IMR-90 (cell line): ENCODE measurements at regions not wholly inside any gene's neighbourhood (a gene's known extent, or its start where the extent isn't known, plus 50 kb on each side); places are given as distances from the start of the nearest gene placed in this dataset.
A peak's percentile ranks its signal among the peaks of the same experiment; 100 is the strongest.

Experiments used
- ATAC-seq: fragments of 200-7000 bp; cut with Tn5 transposase; 2 replicates; pipeline ENCODE4 v1.9.1; 2020; ENCODE audit warnings: low read depth, mild to moderate bottlenecking, moderate library complexity
- BruUV-seq: library from RNA; stranded (reverse); fragments of 400-500 nt; replicated peaks from 2 replicates; lab custom pipeline; 2021; lab: Mats Ljungman, UMichigan
- CTCF ChIA-PET: fragments of 300-600 bp; formaldehyde crosslinking; extraction: SDS; loops from one replicate; lab custom pipeline; 2021; ENCODE audit warnings: antibody characterized with exemption; lab: Yijun Ruan, JAX
- POLR2A ChIA-PET: fragments of 300-600 bp; sonication (Branson Sonifier 250); formaldehyde crosslinking; loops from one replicate; lab custom pipeline; 2022; ENCODE audit warnings: antibody characterized with exemption; ENCODE audit not compliant: unreplicated experiment; lab: Charles Lee
- DNase-seq: peaks from one replicate; pipeline ENCODE4 v3.0.0; 2013
- H2AFZ ChIP-seq: replicated peaks from 2 replicates; pipeline ENCODE3; 2013; ENCODE audit warnings: low read length, mild to moderate bottlenecking; ENCODE audit not compliant: poor library complexity
- H2AK5ac ChIP-seq: 2 replicates; pipeline ENCODE4 v1.6.1; 2013; ENCODE audit warnings: low read depth, low read length, inconsistent platforms
- H2AK9ac ChIP-seq: replicated peaks from 2 replicates; pipeline ENCODE3; 2013; ENCODE audit warnings: mild to moderate bottlenecking, low read depth, low read length, moderate library complexity; ENCODE audit not compliant: poor library complexity
- H2BK120ac ChIP-seq: 2 replicates; pipeline ENCODE4 v1.6.1; 2013; ENCODE audit warnings: low read depth, low read length, inconsistent platforms
- H2BK15ac ChIP-seq: 3 replicates; pipeline ENCODE4 v1.6.1; 2013; ENCODE audit warnings: low read depth, low read length, inconsistent platforms
- H2BK20ac ChIP-seq: 2 replicates; pipeline ENCODE4 v1.6.1; 2013; ENCODE audit warnings: low read depth, mild to moderate bottlenecking, inconsistent platforms, low read length, moderate library complexity
- H2BK5ac ChIP-seq: 2 replicates; pipeline ENCODE4 v1.6.1; 2013; ENCODE audit warnings: mild to moderate bottlenecking, low read depth, low read length, inconsistent platforms; ENCODE audit not compliant: poor library complexity, severe bottlenecking
- H3K14ac ChIP-seq: replicated peaks from 2 replicates; pipeline ENCODE4 v1.6.1; 2013; ENCODE audit warnings: low read depth, low read length, inconsistent platforms
- H3K18ac ChIP-seq: 2 replicates; pipeline ENCODE4 v1.6.1; 2013; ENCODE audit warnings: low read depth, low read length, control low read depth
- H3K23ac ChIP-seq: 2 replicates; pipeline ENCODE4 v1.6.1; 2013; ENCODE audit warnings: low read depth, low read length, inconsistent platforms
- H3K27ac ChIP-seq: 2 replicates; pipeline ENCODE4 v1.5.1; 2013; ENCODE audit warnings: mild to moderate bottlenecking, control low read depth, low read length; ENCODE audit not compliant: insufficient read depth
- H3K27me3 ChIP-seq: 2 replicates; pipeline ENCODE4 v1.6.1; 2013; ENCODE audit warnings: low read length; ENCODE audit not compliant: control insufficient read depth, insufficient read depth
- H3K36me3 ChIP-seq: 2 replicates; pipeline ENCODE4 v1.6.1; 2013; ENCODE audit warnings: low read length, mixed read lengths; ENCODE audit not compliant: control insufficient read depth, insufficient read depth
- H3K4ac ChIP-seq: 2 replicates; pipeline ENCODE4 v1.6.1; 2013; ENCODE audit warnings: low read depth, low read length, inconsistent platforms
- H3K4me1 ChIP-seq: 2 replicates; pipeline ENCODE4 v1.6.1; 2013; ENCODE audit warnings: low read length, mixed read lengths; ENCODE audit not compliant: control insufficient read depth, insufficient read depth
- H3K4me2 ChIP-seq: 2 replicates; pipeline ENCODE4 v1.6.1; 2013; ENCODE audit warnings: low read depth, mild to moderate bottlenecking, control low read depth, low read length, moderate library complexity
- H3K4me3 ChIP-seq: 2 replicates; pipeline ENCODE4 v1.5.1; 2013; ENCODE audit warnings: low read depth, mild to moderate bottlenecking, control low read depth, low read length, moderate library complexity; ENCODE audit not compliant: insufficient read depth
- H3K56ac ChIP-seq: 2 replicates; pipeline ENCODE4 v1.6.1; 2013; ENCODE audit warnings: low read length, inconsistent platforms; ENCODE audit not compliant: insufficient read depth; ENCODE audit errors: extremely low read depth
- H3K79me1 ChIP-seq, 2 experiments: 2 replicates each; pipeline ENCODE4 v1.6.1; 2013; ENCODE audit warnings: low read length in 2 of 2, inconsistent platforms in 1 of 2, low read depth in 1 of 2
- H3K9ac ChIP-seq: 2 replicates; pipeline ENCODE4 v1.6.1; 2013; ENCODE audit warnings: low read depth, low read length, control low read depth
- H3K9me1 ChIP-seq: 2 replicates; pipeline ENCODE4 v1.6.1; 2013; ENCODE audit warnings: low read length, inconsistent platforms; ENCODE audit not compliant: insufficient read depth
- H3K9me3 ChIP-seq: 2 replicates; pipeline ENCODE4 v1.6.1; 2013; ENCODE audit warnings: low read length; ENCODE audit not compliant: control insufficient read depth, insufficient read depth
- H4K20me1 ChIP-seq: 2 replicates; pipeline ENCODE4 v1.6.1; 2013; ENCODE audit warnings: low read length, inconsistent platforms; ENCODE audit not compliant: insufficient read depth
- H4K5ac ChIP-seq: 2 replicates; pipeline ENCODE4 v1.6.1; 2013; ENCODE audit warnings: mild to moderate bottlenecking, low read depth, low read length, control low read depth
- H4K8ac ChIP-seq, 2 experiments: 2 replicates each; pipeline ENCODE4 v1.6.1; 2013; ENCODE audit warnings: low read depth in 2 of 2, low read length in 2 of 2, control low read depth in 1 of 2, inconsistent platforms in 1 of 2
- H4K91ac ChIP-seq: 2 replicates; pipeline ENCODE4 v1.6.1; 2013; ENCODE audit warnings: low read depth, low read length, inconsistent platforms; ENCODE audit not compliant: insufficient read depth
- BHLHE40 ChIP-seq: fragments of 150-350 bp; IDR thresholded peaks from 2 replicates; pipeline ENCODE4 v1.6.1; 2016; ENCODE audit warnings: mild to moderate bottlenecking, low read depth, low read length
- CHD1 ChIP-seq: IDR thresholded peaks from 2 replicates; pipeline ENCODE4 v1.6.1; 2012; ENCODE audit warnings: low read depth, low read length, improper control_type of control experiment
- FOS ChIP-seq: fragments of 150-350 bp; IDR thresholded peaks from 2 replicates; pipeline ENCODE4 v1.6.1; 2016; ENCODE audit warnings: low read depth, low read length
- MAFK ChIP-seq: IDR thresholded peaks from 2 replicates; pipeline ENCODE4 v1.6.1; 2012; ENCODE audit warnings: low read depth, low read length, improper control_type of control experiment
- MAZ ChIP-seq: IDR thresholded peaks from 2 replicates; pipeline ENCODE4 v1.6.1; 2012; ENCODE audit warnings: low read depth, mild to moderate bottlenecking, low read length, improper control_type of control experiment, moderate library complexity, borderline replicate concordance
- MXI1 ChIP-seq: IDR thresholded peaks from 2 replicates; pipeline ENCODE4 v1.6.1; 2012; ENCODE audit warnings: low read depth, mild to moderate bottlenecking, low read length, moderate library complexity, borderline replicate concordance
- POLR2A ChIP-seq: IDR thresholded peaks from 2 replicates; pipeline ENCODE4 v1.6.1; 2012; ENCODE audit warnings: mild to moderate bottlenecking, low read depth, low read length
- RAD21 ChIP-seq: IDR thresholded peaks from 2 replicates; pipeline ENCODE4 v1.6.1; 2012; ENCODE audit warnings: low read length, improper control_type of control experiment
- RCOR1 ChIP-seq: IDR thresholded peaks from 2 replicates; pipeline ENCODE4 v1.6.1; 2012; ENCODE audit warnings: mild to moderate bottlenecking, low read length, improper control_type of control experiment; ENCODE audit not compliant: insufficient replicate concordance
- RFX5 ChIP-seq: IDR thresholded peaks from 2 replicates; pipeline ENCODE4 v1.8.0; 2012; ENCODE audit warnings: low read depth, mild to moderate bottlenecking, low read length, moderate library complexity
- SMC3 ChIP-seq: fragments of 150-350 bp; IDR thresholded peaks from 2 replicates; pipeline ENCODE4 v1.6.1; 2016; ENCODE audit warnings: low read depth, mild to moderate bottlenecking, antibody characterized with exemption, low read length, moderate library complexity
- WGBS, 2 experiments: methylation state at CpG; one replicate each; pipeline versions ENCODE4 v1.1.5 to v1.1.7; 2013; ENCODE audit warnings: missing lambda C conversion rate in 2 of 2; ENCODE audit not compliant: insufficient read length in 1 of 2; ENCODE audit errors: extremely low coverage in 2 of 2; 5-methylcytosine and 5-hydroxymethylcytosine counted together
- dilution Hi-C: fragments of 300-500 bp; cut with HindIII; formaldehyde crosslinking; loops from one replicate; pipeline ENCODE4 v1.14.3; 2018; ENCODE audit warnings: low sequenced_read_pairs; ENCODE audit not compliant: unreplicated experiment
- in situ Hi-C: fragments of 300-500 bp; cut with MboI; formaldehyde crosslinking; loops from 3 replicates; pipeline ENCODE4 v1.14.3; 2019; ENCODE audit warnings: low sequenced_read_pairs, inconsistent platforms, mixed read lengths
- intact Hi-C: fragments of 100-400 bp; cut with micrococcal nuclease; formaldehyde crosslinking; loops from 2 replicates; pipeline ENCODE4 v1.10.0; 2022
- TF ChIP-seq, protein P1 (sequence below): fragments of 150-350 bp; IDR thresholded peaks from 2 replicates; pipeline ENCODE4 v1.6.1; 2017; ENCODE audit warnings: mild to moderate bottlenecking, antibody characterized with exemption, low read length, low read depth
- TF ChIP-seq, protein P2 (sequence below): conservative IDR thresholded peaks from 2 replicates; pipeline ENCODE4 v1.5.1; 2012; ENCODE audit warnings: mild to moderate bottlenecking, low read depth, low read length, improper control_type of control experiment

DNA sequence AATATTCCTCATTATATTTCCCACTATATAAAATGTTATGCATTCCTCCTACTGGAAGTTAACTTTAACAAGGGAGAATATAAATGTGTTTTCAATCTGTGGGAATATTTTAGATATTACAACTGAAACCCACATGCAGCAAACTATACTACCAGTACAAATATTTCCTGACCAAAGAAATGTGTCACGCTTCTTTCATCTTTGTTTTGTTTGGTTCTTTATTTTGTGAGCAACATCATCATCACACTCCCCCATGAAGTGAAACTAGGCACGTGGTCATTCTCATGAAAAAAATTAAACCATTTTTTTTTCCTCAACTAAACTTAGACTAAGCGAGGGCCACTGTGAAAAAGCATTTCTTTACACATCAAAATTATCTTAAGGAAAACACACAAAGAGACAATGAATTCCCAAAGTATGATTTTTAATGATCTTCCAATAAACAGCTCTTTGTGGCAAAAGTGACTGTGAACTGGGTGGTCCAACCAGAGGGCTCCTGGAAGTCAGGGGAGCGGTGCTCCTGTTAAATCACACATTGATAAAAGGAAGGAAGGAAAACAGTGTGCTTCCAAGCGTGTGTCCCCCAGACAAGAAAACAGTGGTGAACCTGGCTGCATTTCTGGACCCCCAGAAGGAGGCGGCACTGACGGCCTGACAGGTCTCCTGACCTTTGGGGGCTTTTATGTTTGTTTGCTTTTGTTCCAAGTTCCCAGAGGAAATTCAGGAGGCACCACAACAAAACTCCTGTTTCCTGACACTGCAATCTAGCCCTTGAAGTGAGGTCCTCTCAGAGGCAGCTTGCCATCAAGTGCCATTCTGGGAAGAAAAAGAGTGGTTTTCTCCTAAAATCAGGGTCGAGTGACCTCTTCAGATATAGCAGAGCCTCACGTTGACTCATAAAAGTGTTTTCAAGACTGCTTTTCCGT, 166.8 kb upstream of the FOXQ1 start:
- Histone ChIP-seq H4K8ac (peak overlapping the region in 1 of 2 experiments; percentile 53; a peak in 2 of 4 replicates), H4K91ac (peak overlapping the region; percentile 66), H3K27ac (peak overlapping the region; percentile 22; the same call in 1 of the 2 replicates), H3K23ac (peak overlapping the region; percentile 79; the same call in 1 of the 2 replicates), H3K27me3 (peaks cover under 1% of the 10 kb centered on the region), H3K9me1 (peaks cover 15% of the 10 kb centered on the region; the same call in 1 of the 2 replicates), H3K56ac (no peak overlapping the region), H3K9me3 (no peaks in the 10 kb centered on the region), H2BK15ac (peak overlapping the region; percentile 70; the same call in 1 of the 3 replicates), H4K20me1 (no peaks in the 10 kb centered on the region), H2BK5ac (peak overlapping the region; percentile 31), H3K79me1 (no peaks in the 10 kb centered on the region), H2BK20ac (peak overlapping the region; percentile 57), H3K4me2 (no peak overlapping the region), H2AK5ac (0 out of 2 replicates have a peak overlapping the region, but pooled peaks have one; percentile 11), H3K4me1 (peaks cover 11% of the 10 kb centered on the region), H2AFZ (peak overlapping the region; percentile 4), H2BK120ac (peak overlapping the region; percentile 52), H3K4me3 (no peak overlapping the region), H3K4ac (peak overlapping the region; percentile 72), H3K18ac (peak overlapping the region; percentile 31), H3K9ac (no peak overlapping the region), H3K36me3 (no peaks in the 10 kb centered on the region), H4K5ac (peak overlapping the region; percentile 15; the same call in 1 of the 2 replicates), H3K14ac (peak overlapping the region; percentile 37), H2AK9ac (no peak overlapping the region)
- TF ChIP-seq MAFK: no peak
- TF ChIP-seq BHLHE40: peak; percentile 68
- TF ChIP-seq RAD21: no peak
- TF ChIP-seq, protein P1, sequence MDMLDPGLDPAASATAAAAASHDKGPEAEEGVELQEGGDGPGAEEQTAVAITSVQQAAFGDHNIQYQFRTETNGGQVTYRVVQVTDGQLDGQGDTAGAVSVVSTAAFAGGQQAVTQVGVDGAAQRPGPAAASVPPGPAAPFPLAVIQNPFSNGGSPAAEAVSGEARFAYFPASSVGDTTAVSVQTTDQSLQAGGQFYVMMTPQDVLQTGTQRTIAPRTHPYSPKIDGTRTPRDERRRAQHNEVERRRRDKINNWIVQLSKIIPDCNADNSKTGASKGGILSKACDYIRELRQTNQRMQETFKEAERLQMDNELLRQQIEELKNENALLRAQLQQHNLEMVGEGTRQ: peak; percentile 85
- no peak for TF ChIP-seq RCOR1
- TF ChIP-seq POLR2A: no peak
- no peak for TF ChIP-seq MXI1
- no peak for TF ChIP-seq RFX5
- TF ChIP-seq, protein P2, sequence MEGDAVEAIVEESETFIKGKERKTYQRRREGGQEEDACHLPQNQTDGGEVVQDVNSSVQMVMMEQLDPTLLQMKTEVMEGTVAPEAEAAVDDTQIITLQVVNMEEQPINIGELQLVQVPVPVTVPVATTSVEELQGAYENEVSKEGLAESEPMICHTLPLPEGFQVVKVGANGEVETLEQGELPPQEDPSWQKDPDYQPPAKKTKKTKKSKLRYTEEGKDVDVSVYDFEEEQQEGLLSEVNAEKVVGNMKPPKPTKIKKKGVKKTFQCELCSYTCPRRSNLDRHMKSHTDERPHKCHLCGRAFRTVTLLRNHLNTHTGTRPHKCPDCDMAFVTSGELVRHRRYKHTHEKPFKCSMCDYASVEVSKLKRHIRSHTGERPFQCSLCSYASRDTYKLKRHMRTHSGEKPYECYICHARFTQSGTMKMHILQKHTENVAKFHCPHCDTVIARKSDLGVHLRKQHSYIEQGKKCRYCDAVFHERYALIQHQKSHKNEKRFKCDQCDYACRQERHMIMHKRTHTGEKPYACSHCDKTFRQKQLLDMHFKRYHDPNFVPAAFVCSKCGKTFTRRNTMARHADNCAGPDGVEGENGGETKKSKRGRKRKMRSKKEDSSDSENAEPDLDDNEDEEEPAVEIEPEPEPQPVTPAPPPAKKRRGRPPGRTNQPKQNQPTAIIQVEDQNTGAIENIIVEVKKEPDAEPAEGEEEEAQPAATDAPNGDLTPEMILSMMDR: no peak
- TF ChIP-seq SMC3: no peak
- TF ChIP-seq FOS: no peak
- no peak for TF ChIP-seq CHD1
- no peak for TF ChIP-seq MAZ
- intact Hi-C loops (loop anchor here (10.0 kb wide), 1 partner anchor 210 kb away; no protein-coding TSS in a partner anchor), in situ Hi-C loops (no loop called here), dilution Hi-C loops (no loop called here)
- BruUV-seq: no TSS peak
- ChIA-PET POLR2A (no interaction called here), CTCF (no interaction called here)
- ATAC-seq (no peak; the same call in 1 of the 2 replicates), DNase-seq (peak; percentile 76)
- WGBS, 2 experiments: 100% methylated on average over 1 of the region's 10 CpGs; no CpG with 5 or more reads in 1 of the 2 experiments
